Osteoblast (primary cell): ENCODE measurements at regions not wholly inside any gene's neighbourhood (a gene's known extent, or its start where the extent isn't known, plus 50 kb on each side); places are given as distances from the start of the nearest gene placed in this dataset.

Experiments used
- DNase-seq: peaks from one replicate; pipeline ENCODE4 v3.0.0; 2011; ENCODE audit warnings: low spot score, mixed read lengths; ENCODE audit not compliant: insufficient read length; ENCODE audit errors: missing footprints
- H2AFZ ChIP-seq: 2 replicates; pipeline ENCODE4 v1.6.0; 2011; ENCODE audit warnings: mild to moderate bottlenecking, low read length
- H3K27ac ChIP-seq: 2 replicates; pipeline ENCODE4 v1.5.1; 2011; ENCODE audit warnings: mild to moderate bottlenecking, low read depth, low read length, moderate library complexity
- H3K27me3 ChIP-seq: 2 replicates; pipeline ENCODE4 v1.6.0; 2012; ENCODE audit warnings: mild to moderate bottlenecking, control low read depth, inconsistent platforms, low read length, moderate library complexity; ENCODE audit not compliant: insufficient read depth
- H3K36me3 ChIP-seq: 2 replicates; pipeline ENCODE4 v1.5.1; 2011; ENCODE audit warnings: mild to moderate bottlenecking, low read length, control low read depth, moderate library complexity; ENCODE audit not compliant: insufficient read depth
- H3K4me1 ChIP-seq: 2 replicates; pipeline ENCODE4 v1.5.1; 2011; ENCODE audit warnings: mild to moderate bottlenecking, low read length, control low read depth, moderate library complexity; ENCODE audit not compliant: insufficient read depth
- H3K4me2 ChIP-seq: 2 replicates; pipeline ENCODE4 v1.6.0; 2011; ENCODE audit warnings: mild to moderate bottlenecking, low read length; ENCODE audit not compliant: insufficient read depth
- H3K4me3 ChIP-seq: fragments of 200-600 bp; sonication (generic); 3 replicates; pipeline ENCODE4 v1.5.1; 2012; ENCODE audit warnings: mild to moderate bottlenecking, low read length, inconsistent platforms; ENCODE audit not compliant: insufficient read depth
- H3K79me2 ChIP-seq: 2 replicates; pipeline ENCODE4 v1.6.0; 2012; ENCODE audit warnings: mild to moderate bottlenecking, low read length, control low read depth, inconsistent platforms; ENCODE audit not compliant: insufficient read depth
- H3K9me3 ChIP-seq: 2 replicates; pipeline ENCODE4 v1.5.1; 2011; ENCODE audit warnings: low read depth, low read length, control low read depth
- H4K20me1 ChIP-seq: 2 replicates; pipeline ENCODE4 v1.6.0; 2012; ENCODE audit warnings: mild to moderate bottlenecking, low read length, control low read depth; ENCODE audit not compliant: insufficient read depth
- TF ChIP-seq, protein P1 (sequence below): IDR thresholded peaks from 2 replicates; pipeline ENCODE4 v1.5.1; 2011; ENCODE audit warnings: mild to moderate bottlenecking, low read depth, low read length, moderate library complexity; ENCODE audit errors: extremely low read depth

DNA sequence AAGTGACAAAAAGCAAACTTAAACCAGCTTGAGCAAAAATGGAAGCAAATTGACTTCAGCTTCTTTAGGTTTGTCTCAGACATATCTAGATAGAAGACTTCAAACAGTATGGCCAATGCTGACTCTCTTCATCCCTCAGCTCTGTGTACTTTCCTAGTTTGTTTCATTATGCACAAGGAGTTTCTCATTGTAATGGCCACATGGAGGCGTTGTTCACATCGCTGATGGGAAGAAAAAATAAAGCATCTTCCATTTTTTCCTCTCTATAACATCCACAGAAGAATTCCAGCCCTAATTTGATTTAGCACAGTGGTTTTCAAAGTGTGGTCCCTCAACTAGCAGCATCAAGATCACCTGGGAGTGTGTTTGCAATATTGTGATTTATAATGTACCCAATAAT is 397.5 kb upstream of the PRKX start:
- Histone ChIP-seq H3K4me2 (no peak overlapping the region), H4K20me1 (no peaks in the 10 kb centered on the region), H3K9me3 (no peaks in the 10 kb centered on the region)

DNA sequence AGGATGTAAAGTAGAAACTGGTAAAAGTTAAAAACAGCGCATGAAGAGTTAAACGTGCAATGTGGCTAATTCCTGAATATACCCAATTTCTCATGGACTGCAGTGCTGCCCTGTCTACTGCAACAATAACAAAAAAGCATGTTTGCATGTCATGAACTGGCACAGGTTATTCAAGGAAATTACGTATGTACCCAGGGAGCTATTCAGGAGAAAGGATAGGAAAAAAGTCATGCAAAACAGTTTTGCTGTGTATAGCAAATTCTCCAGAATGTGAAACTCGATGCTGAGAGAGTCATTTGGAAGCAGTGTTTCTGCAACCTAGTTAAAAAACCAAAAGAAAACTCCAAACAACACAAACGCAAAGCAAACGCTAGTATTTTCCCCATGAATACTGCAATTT is 381.5 kb upstream of the PRKX start:
- H2AFZ ChIP-seq, result no peak overlapping the region
- no peak overlapping the region for H3K4me2 ChIP-seq
- DNase-seq, result no peak
- no peaks in the 10 kb centered on the region for H3K4me1 ChIP-seq
- TF ChIP-seq, protein P1, sequence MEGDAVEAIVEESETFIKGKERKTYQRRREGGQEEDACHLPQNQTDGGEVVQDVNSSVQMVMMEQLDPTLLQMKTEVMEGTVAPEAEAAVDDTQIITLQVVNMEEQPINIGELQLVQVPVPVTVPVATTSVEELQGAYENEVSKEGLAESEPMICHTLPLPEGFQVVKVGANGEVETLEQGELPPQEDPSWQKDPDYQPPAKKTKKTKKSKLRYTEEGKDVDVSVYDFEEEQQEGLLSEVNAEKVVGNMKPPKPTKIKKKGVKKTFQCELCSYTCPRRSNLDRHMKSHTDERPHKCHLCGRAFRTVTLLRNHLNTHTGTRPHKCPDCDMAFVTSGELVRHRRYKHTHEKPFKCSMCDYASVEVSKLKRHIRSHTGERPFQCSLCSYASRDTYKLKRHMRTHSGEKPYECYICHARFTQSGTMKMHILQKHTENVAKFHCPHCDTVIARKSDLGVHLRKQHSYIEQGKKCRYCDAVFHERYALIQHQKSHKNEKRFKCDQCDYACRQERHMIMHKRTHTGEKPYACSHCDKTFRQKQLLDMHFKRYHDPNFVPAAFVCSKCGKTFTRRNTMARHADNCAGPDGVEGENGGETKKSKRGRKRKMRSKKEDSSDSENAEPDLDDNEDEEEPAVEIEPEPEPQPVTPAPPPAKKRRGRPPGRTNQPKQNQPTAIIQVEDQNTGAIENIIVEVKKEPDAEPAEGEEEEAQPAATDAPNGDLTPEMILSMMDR, result no peak
- no peaks in the 10 kb centered on the region for H3K79me2 ChIP-seq
- H3K4me3 ChIP-seq, result no peak overlapping the region
- no peaks in the 10 kb centered on the region for H4K20me1 ChIP-seq
- H3K9me3 ChIP-seq, result no peaks in the 10 kb centered on the region
- H3K36me3 ChIP-seq, result no peaks in the 10 kb centered on the region
- no peaks in the 10 kb centered on the region for H3K27me3 ChIP-seq
- no peak overlapping the region for H3K27ac ChIP-seq

More for the DNA sequence above, 397.5 kb upstream of the PRKX start:
- Histone ChIP-seq H3K4me1 (no peaks in the 10 kb centered on the region), H3K27ac (no peak overlapping the region), H3K79me2 (no peaks in the 10 kb centered on the region), H3K4me3 (no peak overlapping the region), H3K36me3 (no peaks in the 10 kb centered on the region), H3K27me3 (no peaks in the 10 kb centered on the region), H2AFZ (no peak overlapping the region)
- DNase-seq, result no peak
- TF ChIP-seq, protein P1, result no peak

DNA sequence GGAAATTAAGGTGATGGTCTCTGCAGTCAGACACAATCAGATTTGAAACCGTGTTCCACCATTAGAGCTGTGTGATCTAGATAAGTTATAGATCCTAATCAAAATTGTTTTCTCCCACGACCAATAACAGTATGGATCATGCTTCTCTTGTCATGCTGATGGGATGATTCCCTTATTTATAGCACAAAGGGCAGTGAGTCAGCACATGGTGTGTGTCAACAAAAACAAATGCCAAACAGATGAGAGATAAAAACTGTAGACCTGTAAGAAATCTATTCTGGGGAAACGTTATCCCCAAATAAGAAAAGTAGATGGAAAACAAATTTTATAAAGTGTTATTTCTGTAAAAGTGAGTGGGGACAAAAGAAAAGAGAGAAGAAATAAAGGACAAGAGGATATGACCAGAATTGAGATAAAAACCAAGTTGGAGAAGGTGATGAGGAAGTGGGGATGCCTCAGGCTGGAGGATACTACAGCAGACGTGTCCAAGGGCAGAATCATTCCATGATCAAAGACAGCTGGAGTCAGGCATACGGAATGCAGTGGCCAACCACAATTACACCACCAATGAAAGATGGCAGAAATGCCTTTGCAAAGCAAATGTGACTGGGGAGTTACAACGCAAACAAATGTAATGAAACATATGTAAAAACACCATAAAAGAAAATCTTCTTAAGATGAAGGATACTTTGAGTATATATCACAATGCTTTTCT is 377.8 kb upstream of the PRKX start:
- no peak for DNase-seq

DNA sequence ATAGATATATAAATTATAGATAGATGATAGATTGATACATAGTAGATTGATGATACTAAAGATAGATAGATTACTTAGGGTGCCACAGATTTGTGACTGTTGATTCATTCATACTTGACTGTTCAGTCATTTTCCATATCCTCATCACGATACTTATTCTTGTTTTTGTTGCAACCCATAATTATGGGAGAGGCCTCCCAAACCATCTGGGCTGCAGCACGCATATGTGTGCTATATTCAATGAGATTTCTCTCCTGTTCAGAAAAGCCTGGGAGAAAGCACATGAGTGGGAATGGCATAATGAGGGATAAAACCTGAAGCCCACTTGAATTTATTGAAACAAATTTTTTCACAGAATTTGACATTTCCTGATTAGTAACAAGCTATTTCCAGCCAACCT is 346.4 kb upstream of the PRKX start:
- Histone ChIP-seq H3K4me1 (no peaks in the 10 kb centered on the region), H4K20me1 (no peaks in the 10 kb centered on the region), H3K36me3 (no peaks in the 10 kb centered on the region), H3K4me3 (no peak overlapping the region), H2AFZ (no peak overlapping the region), H3K79me2 (no peaks in the 10 kb centered on the region), H3K27ac (no peak overlapping the region), H3K27me3 (no peaks in the 10 kb centered on the region), H3K9me3 (no peaks in the 10 kb centered on the region), H3K4me2 (no peak overlapping the region)
- DNase-seq, result no peak
- TF ChIP-seq, protein P1, result no peak

More for the DNA sequence above, 377.8 kb upstream of the PRKX start:
- no peak overlapping the region for H3K4me2 ChIP-seq
- TF ChIP-seq, protein P1, result no peak
- no peaks in the 10 kb centered on the region for H3K4me1 ChIP-seq
- no peaks in the 10 kb centered on the region for H3K79me2 ChIP-seq
- H3K27ac ChIP-seq, result no peak overlapping the region
- no peak overlapping the region for H3K4me3 ChIP-seq
- H4K20me1 ChIP-seq, result no peaks in the 10 kb centered on the region
- peaks cover 3% of the 10 kb centered on the region for H3K9me3 ChIP-seq
- no peaks in the 10 kb centered on the region for H3K36me3 ChIP-seq
- no peaks in the 10 kb centered on the region for H3K27me3 ChIP-seq
- H2AFZ ChIP-seq, result no peak overlapping the region
